ENCODE measurements at regions not wholly inside any gene's neighbourhood (a gene's known extent, or its start where the extent isn't known, plus 50 kb on each side); places are given as distances from the start of the nearest gene placed in this dataset.

DNA sequence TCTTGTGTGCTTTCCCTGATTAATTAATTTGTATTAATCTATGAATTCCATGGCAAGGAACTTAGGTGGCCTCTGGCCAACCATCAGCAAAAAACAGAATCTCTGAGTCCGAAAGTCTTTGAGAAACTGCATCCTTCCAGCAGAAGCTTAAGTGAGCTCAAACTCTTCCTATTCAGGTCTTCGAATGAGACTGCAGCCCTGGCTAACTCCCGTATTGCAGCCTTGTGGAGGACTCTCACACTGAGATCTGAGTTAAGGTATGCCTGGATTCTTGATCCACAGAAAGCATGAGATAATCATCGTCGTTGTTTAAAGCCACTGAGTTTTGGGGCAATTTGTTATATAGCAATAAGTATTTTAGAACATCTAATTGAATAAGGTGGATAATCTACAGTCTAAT, 1143.9 kb upstream of the NXPH2 start:
- TF ChIP-seq POLR2A (IDR thresholded peaks at IDR 0.05), result no peak
- TF ChIP-seq, protein P1, sequence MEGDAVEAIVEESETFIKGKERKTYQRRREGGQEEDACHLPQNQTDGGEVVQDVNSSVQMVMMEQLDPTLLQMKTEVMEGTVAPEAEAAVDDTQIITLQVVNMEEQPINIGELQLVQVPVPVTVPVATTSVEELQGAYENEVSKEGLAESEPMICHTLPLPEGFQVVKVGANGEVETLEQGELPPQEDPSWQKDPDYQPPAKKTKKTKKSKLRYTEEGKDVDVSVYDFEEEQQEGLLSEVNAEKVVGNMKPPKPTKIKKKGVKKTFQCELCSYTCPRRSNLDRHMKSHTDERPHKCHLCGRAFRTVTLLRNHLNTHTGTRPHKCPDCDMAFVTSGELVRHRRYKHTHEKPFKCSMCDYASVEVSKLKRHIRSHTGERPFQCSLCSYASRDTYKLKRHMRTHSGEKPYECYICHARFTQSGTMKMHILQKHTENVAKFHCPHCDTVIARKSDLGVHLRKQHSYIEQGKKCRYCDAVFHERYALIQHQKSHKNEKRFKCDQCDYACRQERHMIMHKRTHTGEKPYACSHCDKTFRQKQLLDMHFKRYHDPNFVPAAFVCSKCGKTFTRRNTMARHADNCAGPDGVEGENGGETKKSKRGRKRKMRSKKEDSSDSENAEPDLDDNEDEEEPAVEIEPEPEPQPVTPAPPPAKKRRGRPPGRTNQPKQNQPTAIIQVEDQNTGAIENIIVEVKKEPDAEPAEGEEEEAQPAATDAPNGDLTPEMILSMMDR (IDR thresholded peaks at IDR 0.05), result no peak

Data from testis (tissue), 2 donors.